Tibial nerve (tissue), 4 donors: ENCODE measurements at regions not wholly inside any gene's neighbourhood (a gene's known extent, or its start where the extent isn't known, plus 50 kb on each side); places are given as distances from the start of the nearest gene placed in this dataset.

Experiments used
- DNase-seq, 2 donors: peaks; one replicate each; pipeline ENCODE4 v3.0.0-alpha.2; 2019; ENCODE audit warnings: low spot score in 2 of 2
- H3K27ac ChIP-seq, 4 donors: fragments of 200-600 bp; sonication (generic) in 3 of 4; one replicate each; pipeline ENCODE4 v1.5.1; 2017 to 2019; ENCODE audit warnings: mild to moderate bottlenecking in 1 of 4
- H3K27me3 ChIP-seq, 2 donors: fragments of 200-600 bp; sonication (generic) in 1 of 2; one replicate each; pipeline versions ENCODE4 v1.5.1 to v1.6.0; 2017 to 2019
- H3K36me3 ChIP-seq, 3 donors: fragments of 200-600 bp; sonication (generic); one replicate each; pipeline ENCODE4 v1.5.1; 2018 to 2019
- H3K4me1 ChIP-seq, 4 donors: fragments of 200-600 bp; sonication (generic) in 3 of 4; one replicate each; pipeline ENCODE4 v1.5.1; 2017 to 2019
- H3K4me3 ChIP-seq, 4 donors: fragments of 200-600 bp; sonication (generic) in 3 of 4; one replicate each; pipeline ENCODE4 v1.5.1; 2017 to 2019; ENCODE audit warnings: mild to moderate bottlenecking in 1 of 4, moderate library complexity in 1 of 4
- H3K9me3 ChIP-seq, 4 donors: fragments of 200-600 bp; sonication (generic) in 3 of 4; one replicate each; pipeline ENCODE4 v1.5.1; 2017 to 2019
- EP300 ChIP-seq, 2 donors: sonication (generic); formaldehyde crosslinking; IDR thresholded peaks; one replicate each; pipeline ENCODE4 v1.6.1; 2017; ENCODE audit warnings: antibody characterized with exemption in 2 of 2, mild to moderate bottlenecking in 1 of 2
- POLR2A ChIP-seq, 2 donors: fragments of 450-650 bp; IDR thresholded peaks; one replicate each; pipeline ENCODE4 v1.6.1; 2017; ENCODE audit warnings: antibody characterized with exemption in 2 of 2, mild to moderate bottlenecking in 2 of 2, moderate library complexity in 2 of 2
- WGBS, 2 donors: methylation state at CpG; one replicate each; pipeline ENCODE4 v1.1.5; 2018; 5-methylcytosine and 5-hydroxymethylcytosine counted together
- TF ChIP-seq, protein P1 (sequence below), 5 experiments: fragments of 200-600 bp in 3 of 5; fragments of 450-650 bp in 2 of 5; sonication (generic) in 3 of 5; IDR thresholded peaks; one replicate each; pipeline ENCODE4 v1.5.1; 2016 to 2019; ENCODE audit warnings: antibody characterized with exemption in 5 of 5, mild to moderate bottlenecking in 3 of 5, moderate library complexity in 2 of 5

DNA sequence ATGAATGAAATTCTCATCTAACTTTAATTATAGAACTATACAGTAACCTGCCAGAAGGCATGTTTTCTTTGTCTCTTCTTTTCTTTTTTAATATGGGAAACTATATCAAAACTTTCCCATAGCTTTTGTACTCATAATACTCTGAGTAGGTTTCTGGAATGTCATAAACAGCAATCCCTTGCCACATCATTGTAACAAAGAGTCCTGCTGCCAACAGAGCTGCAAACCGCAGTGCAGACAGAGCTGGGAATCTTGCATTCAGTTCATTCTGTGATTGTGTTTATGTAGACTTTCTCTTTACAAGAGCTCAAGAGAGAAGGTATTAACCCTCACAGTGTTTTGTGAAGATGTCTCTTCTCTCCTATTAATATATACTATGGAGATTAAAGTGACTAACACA, 304.4 kb upstream of the SLIT2 start:
- WGBS, 2 donors: 65% methylated on average over 1 of the region's 1 CpG
- Histone ChIP-seq H3K27ac (no peak overlapping the region), H3K4me1 (no peaks in the 10 kb centered on the region), H3K4me3 (no peak overlapping the region), H3K36me3 (no peaks in the 10 kb centered on the region), H3K27me3 (no peaks in the 10 kb centered on the region), H3K9me3 (peaks cover 0 to 6% (median 0%) of the 10 kb centered on the region in 4 donors)
- DNase-seq: no peak
- TF ChIP-seq, protein P1, sequence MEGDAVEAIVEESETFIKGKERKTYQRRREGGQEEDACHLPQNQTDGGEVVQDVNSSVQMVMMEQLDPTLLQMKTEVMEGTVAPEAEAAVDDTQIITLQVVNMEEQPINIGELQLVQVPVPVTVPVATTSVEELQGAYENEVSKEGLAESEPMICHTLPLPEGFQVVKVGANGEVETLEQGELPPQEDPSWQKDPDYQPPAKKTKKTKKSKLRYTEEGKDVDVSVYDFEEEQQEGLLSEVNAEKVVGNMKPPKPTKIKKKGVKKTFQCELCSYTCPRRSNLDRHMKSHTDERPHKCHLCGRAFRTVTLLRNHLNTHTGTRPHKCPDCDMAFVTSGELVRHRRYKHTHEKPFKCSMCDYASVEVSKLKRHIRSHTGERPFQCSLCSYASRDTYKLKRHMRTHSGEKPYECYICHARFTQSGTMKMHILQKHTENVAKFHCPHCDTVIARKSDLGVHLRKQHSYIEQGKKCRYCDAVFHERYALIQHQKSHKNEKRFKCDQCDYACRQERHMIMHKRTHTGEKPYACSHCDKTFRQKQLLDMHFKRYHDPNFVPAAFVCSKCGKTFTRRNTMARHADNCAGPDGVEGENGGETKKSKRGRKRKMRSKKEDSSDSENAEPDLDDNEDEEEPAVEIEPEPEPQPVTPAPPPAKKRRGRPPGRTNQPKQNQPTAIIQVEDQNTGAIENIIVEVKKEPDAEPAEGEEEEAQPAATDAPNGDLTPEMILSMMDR (IDR thresholded peaks at IDR 0.05): no peak
- no peak for TF ChIP-seq EP300 (IDR thresholded peaks at IDR 0.05)

DNA sequence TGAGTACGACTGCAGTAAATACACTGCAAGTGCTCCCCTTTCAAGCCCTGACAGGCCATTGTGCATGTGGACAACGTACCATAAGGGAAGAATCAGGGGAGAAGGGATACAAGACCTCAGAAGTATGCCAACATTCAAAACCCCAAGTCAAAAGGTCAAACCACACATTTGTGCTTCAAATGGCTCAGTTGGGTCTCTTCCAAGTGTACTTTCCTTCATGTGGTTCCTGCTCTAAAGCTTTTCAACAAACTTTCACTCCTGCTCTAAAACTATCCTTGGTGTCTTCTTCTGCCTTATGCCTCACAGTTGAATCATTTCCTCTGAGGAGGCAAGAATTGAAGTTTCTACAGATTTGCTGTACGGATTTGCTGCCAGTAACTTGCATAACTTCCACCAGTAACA, 305.7 kb upstream of the SLIT2 start:
- Histone ChIP-seq H3K27me3 (no peaks in the 10 kb centered on the region), H3K4me1 (no peaks in the 10 kb centered on the region), H3K36me3 (no peaks in the 10 kb centered on the region), H3K4me3 (no peak overlapping the region), H3K9me3 (no peaks in the 10 kb centered on the region), H3K27ac (no peak overlapping the region)
- DNase-seq: no peak
- WGBS, 2 donors: 49 to 69% methylated on average over 3 of the region's 3 CpGs
- TF ChIP-seq POLR2A (IDR thresholded peaks at IDR 0.05) (no peak), EP300 (IDR thresholded peaks at IDR 0.05) (no peak)
- TF ChIP-seq, protein P1 (IDR thresholded peaks at IDR 0.05): no peak

DNA sequence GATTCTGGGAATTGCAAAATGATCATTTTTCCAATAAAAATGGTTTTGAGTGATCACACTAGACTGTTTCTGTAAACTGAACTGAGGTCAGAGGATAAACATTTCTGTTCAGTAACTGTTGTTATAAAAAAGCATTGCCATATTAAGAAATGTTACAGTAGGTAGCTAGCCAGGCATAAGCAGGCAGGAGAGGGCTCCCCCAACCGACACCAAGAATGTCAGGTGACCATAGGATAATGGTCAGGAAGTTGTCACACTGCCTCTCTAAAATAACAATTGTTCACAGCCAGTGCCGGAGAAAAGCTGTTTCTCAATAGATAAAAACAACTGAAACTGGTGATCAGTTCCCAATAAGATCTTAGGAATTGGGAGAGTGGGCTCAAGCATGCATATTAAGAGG, 306.2 kb upstream of the SLIT2 start:
- H3K4me3 ChIP-seq: no peak overlapping the region
- TF ChIP-seq, protein P1 (IDR thresholded peaks at IDR 0.05): no peak
- TF ChIP-seq POLR2A (IDR thresholded peaks at IDR 0.05): no peak
- no peak for TF ChIP-seq EP300 (IDR thresholded peaks at IDR 0.05)
- no peaks in the 10 kb centered on the region for H3K9me3 ChIP-seq
- DNase-seq: no peak
- H3K27ac ChIP-seq: no peak overlapping the region
- no peaks in the 10 kb centered on the region for H3K27me3 ChIP-seq
- no peaks in the 10 kb centered on the region for H3K36me3 ChIP-seq
- no peaks in the 10 kb centered on the region for H3K4me1 ChIP-seq
- 57 to 75% methylated on average over 2 of the region's 2 CpGs for WGBS, 2 donors

DNA sequence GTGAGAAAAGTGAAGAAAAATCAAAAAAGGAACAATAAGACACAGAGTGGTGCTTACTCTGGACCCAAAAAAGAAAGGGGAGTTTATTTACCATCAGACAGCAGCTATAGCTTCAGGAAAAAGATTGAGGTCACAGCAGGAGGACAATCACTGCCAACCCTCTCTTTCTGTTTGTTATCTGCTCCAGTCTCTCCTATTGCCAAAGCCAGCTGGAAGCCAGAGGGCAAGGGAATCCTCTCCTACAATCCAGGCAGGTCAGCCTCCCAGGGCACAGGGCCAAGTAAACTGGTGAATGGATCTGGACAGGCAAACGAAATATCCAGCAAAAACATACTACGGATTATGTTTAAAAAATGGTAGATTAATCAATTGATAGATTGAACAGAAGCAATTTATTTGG, 306.9 kb upstream of the SLIT2 start:
- Histone ChIP-seq H3K4me3 (no peak overlapping the region), H3K9me3 (no peaks in the 10 kb centered on the region), H3K4me1 (no peaks in the 10 kb centered on the region), H3K27ac (no peak overlapping the region), H3K36me3 (no peaks in the 10 kb centered on the region), H3K27me3 (no peaks in the 10 kb centered on the region)
- TF ChIP-seq POLR2A (IDR thresholded peaks at IDR 0.05) (no peak), EP300 (IDR thresholded peaks at IDR 0.05) (no peak)
- TF ChIP-seq, protein P1 (IDR thresholded peaks at IDR 0.05): no peak
- 46 to 56% methylated on average over 2 of the region's 2 CpGs for WGBS, 2 donors
- DNase-seq: peak in 1 of 2 donors; percentile 5

DNA sequence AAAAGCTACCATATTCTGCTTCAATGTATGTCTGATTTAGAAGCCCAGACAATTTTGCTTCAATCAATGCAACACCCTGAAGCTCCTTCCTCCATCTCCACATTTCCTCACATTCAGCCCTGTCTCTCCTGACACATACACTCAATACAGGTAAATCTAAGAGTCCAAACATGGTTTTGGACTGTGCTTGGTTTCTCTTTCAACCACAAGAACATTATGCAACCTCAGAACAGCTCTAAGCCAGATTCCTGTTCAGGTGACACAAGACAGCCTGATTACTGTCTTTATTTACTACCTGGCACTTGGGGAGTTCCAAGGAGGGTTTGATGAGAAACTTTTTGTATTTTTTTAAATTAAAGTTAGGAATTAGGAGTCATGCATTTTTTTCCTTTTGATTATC, 307.5 kb upstream of the SLIT2 start:
- no peak for DNase-seq
- Histone ChIP-seq H3K27me3 (no peaks in the 10 kb centered on the region), H3K4me3 (no peak overlapping the region), H3K36me3 (no peaks in the 10 kb centered on the region), H3K27ac (no peak overlapping the region), H3K4me1 (no peaks in the 10 kb centered on the region), H3K9me3 (no peaks in the 10 kb centered on the region)
- TF ChIP-seq POLR2A (IDR thresholded peaks at IDR 0.05): no peak
- TF ChIP-seq, protein P1 (IDR thresholded peaks at IDR 0.05): no peak
- no peak for TF ChIP-seq EP300 (IDR thresholded peaks at IDR 0.05)
